HG03196 (cell line): ENCODE measurements at regions not wholly inside any gene's neighbourhood (a gene's known extent, or its start where the extent isn't known, plus 50 kb on each side); places are given as distances from the start of the nearest gene placed in this dataset.

Experiments used
- ATAC-seq: cut with Tn5 transposase; IDR thresholded peaks from one replicate; pipeline ENCODE4 v1.9.1; 2021; ENCODE audit not compliant: unreplicated experiment

DNA sequence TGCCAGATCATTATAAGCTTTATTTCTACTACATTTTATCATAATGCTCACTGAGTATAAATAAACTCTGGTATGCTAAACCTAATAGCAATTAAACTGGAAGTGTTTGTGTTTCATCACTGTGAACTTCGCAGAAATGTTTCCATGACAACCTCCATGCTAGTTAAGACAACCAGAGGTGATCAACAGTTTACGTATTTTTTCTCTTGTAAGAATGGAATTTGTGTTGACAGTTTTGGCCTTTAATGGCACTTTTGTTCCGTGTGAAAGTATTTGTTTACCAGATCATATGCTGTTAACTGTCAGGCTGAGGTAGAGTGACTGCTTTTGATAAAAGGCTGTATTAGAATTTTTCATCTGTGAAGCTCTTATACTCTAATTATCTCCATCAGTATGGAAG lies 212.1 kb upstream of the PPP1R3A start:
- no peak for ATAC-seq

DNA sequence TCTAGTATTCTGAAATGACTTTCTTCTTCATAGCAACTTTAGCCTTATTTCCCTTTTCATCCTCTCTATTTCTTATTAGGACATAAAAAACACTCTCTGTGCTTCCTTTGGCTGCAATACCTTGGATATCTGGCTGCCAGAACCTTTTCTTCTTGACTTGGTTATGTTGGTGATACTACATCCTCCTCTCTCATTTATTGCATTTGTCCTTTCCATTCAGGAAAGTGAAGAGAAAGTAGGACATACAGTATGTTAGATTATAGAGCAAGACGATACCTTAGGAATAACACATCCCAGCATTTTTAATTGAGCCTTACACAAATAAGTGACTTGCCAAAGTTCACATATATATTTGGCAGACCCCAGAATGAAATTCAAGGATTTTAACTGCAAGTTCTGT lies 210.1 kb upstream of the PPP1R3A start:
- no peak for ATAC-seq

DNA sequence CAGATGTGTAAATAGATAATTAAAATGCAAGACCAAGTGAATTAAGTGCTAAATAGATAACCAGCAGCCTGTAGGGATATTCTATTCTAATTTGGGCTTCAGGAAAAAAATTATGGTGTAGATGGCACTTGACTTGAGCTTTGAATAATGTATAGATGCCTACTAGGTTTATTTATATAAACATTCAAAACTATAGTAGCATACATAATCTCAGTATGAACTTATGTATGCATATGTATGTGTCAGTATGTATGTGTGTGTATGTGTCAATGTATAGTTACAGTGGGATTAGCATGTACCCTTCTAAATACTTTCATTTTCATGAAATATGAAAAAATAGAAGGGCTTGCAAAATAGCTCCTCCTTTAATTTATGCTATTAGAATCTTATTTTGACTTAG lies 207.3 kb upstream of the PPP1R3A start:
- no peak for ATAC-seq

DNA sequence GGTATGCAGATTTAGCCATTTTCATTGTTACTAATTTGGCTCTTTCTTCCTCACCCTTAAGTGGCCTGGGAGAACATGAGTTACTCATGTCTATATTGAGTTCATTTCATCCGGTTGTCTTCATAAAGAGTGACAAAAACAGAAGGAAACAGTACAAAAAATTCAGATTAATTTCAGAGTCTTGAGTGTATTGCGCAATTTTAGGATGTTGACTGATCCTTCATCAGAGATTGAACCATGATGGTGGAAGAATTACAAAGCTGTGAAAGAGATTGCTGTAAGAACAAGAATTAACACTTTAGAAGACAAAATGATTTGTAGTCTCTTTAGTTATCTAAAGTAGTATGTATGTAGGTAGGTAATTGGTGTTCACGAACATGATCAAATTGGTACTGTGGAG lies 194.0 kb upstream of the PPP1R3A start:
- no peak for ATAC-seq

DNA sequence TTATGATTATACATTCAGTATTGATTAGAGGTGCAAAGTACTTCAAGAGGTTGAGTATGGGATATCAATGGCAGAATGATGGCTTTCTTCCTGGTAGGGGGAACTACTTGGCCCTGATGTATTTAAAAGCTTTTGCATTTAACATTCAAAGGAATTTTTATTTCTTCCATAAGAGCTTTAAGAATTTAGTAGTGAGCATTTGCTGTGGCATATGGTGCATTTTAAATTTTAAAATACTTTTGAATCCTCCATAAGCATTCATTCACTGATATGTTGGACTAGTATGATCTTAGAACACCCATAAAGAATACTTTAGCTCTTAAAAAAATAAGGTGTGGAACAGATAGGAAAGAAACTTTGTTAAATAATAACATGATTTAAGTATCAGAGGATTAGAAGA lies 191.9 kb upstream of the PPP1R3A start:
- no peak for ATAC-seq

DNA sequence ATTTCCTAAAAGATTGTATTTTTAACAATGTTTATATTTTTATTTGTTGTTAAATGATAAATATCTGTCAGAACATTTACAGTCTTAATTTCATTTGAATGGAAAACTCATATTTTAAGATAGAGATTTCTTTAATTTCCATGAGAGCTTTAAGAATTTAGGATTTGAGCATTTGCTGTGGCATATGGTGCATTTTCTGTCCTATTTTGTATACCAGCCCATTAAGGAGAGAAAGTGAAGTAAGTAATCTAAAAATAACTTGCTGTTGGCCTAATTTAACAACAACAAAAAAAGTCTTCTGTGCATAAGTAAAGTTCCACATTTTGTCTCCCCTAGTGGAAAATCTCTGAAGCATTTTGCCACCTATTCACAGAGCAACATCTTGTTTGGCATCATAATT lies 190.9 kb upstream of the PPP1R3A start:
- ATAC-seq, result no peak

DNA sequence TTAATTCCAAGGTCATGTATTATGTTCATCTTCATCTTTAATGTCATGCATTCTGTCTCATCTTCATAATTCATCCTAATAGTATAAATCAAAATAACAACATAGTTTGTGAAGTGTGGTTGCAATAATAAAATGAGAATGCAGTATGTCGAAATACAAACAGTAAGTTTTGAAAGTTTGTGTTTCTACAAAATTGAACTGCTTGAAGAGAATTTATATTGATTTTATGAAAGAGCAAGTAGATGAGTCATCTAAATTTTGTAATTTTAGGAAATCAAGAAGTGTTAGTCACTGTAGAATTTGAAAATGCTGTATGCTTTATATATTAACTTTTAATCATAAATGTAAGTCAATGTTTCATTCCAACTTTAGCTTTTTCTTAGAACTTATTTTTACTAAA lies 190.5 kb upstream of the PPP1R3A start:
- no peak for ATAC-seq

DNA sequence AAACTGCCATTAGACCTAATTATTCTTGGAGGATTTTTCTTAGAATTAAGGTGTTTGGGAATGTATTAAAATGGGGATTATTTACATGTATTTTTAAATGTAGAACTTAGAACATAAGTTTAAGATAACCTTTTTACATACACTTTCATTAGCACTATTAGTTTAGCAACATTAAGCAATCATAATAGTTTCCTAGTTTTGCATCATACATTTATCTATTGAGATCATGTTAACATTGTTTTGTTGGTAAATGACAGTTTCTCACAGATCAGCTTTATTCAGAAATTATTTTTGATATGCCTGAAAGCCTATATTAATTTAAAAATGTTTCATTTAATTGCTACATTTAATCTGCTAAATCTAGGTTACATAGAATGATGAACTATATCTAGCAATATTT lies 189.7 kb upstream of the PPP1R3A start:
- ATAC-seq, result no peak

DNA sequence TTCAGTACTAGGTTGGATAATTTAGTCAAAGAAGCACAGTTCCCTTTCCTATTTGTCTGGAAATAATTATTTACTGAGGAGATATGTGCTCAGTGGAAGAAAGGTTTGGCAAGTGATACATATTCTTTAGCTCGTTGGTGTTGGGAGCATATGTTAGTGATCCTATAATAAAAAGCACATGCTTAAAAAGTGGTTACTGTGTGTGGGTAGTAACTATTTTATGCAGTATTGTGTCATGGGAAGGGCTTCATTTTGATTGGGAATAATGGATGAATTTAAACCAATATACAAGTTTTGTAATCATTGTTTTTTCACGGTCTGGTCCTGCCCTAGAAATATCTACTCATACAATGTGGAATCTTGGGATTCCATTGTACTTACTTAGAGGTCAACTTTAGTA lies 188.7 kb upstream of the PPP1R3A start:
- no peak for ATAC-seq

DNA sequence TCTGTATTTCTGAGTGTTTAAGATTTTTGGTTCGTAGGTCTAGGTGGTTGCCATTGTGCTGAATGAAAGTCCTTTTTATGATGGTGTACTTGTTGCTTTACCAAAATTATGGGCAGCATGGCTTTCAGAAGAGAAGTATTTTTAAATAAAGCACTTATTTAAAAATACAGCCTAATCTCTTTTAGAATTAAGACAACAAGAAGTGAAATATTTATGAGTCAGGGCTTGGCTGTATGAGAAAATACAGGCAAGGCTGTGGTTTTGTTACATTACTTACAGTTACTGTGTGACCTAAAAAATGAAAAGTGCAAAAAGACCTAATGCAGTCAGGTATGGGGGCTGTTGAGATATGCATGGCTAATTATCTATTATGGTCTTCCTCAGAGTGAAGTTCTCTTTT lies 185.2 kb upstream of the PPP1R3A start:
- ATAC-seq, result no peak

DNA sequence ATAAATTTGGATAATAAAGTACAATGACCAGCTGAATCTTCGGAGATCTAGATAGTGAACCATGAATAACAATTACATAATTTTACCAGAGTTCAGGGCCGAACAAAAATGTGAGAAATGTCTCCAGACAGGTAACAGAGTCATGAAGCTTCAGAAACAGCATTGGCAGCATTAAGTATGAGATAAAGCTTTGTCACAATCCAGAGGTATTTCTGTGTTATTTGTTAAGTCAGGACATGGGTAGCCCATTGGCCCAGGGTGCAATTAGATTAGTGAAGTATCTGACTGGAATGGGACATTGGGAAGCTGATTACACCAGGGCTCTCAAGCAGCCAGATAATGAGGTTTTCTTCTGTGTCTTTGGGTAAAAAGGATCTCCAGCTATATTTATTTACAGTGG lies 184.2 kb upstream of the PPP1R3A start:
- no peak for ATAC-seq

DNA sequence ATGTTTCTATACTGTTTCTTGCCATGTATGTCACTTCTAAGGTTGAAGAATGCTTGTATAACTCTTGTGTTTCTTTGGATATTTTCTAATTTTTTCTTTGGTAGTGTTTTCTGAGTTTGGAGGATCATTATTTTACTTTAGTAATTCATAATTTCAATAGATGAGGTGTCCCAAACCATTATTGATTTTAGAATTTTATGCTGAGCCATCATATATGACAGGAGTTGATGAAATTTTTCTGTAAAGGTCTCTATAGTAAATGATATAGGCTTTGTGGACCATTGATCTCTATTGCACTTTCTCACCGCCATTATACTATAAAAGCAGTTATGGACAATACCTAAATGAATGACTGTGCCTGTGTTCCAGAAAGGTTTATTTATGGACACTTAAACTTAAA lies 183.3 kb upstream of the PPP1R3A start:
- ATAC-seq, result no peak

DNA sequence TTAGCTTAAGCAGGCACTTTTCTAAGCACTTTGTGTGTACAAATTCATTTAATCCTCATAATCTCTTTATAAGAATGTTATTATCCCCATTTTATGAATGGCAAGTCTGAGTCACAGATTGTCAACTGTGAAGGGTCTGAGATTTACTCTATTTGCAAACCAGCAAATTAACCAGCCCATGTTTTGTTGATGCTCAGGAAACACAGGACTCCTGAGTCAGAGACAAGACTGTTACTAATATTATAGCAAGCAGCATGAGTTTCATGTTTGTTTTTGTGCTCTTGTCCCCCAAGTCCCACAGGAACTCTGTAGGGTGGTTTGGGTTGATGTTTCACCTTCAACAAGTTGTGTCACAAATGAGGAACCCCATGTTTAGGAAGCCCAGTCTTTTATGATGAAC lies 182.0 kb upstream of the PPP1R3A start:
- no peak for ATAC-seq

DNA sequence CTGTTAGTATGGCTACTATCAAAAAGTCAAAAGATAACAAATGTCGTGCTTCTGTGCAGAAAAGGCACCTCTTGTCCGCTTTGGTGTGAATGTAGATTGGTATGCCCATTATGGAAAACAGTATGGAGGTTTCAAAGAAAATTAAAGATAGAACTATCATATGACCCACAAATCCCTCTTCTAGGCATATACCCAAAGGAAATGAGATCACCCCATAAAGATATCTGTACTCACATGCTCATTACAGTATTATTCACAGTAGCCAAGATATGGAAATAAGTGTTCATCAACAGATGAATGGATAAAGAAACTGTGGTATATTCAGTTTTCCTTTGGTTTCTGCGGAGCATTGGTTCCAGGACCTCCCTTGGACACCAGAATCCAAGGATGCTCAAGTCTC lies 180.5 kb upstream of the PPP1R3A start:
- ATAC-seq, result no peak

DNA sequence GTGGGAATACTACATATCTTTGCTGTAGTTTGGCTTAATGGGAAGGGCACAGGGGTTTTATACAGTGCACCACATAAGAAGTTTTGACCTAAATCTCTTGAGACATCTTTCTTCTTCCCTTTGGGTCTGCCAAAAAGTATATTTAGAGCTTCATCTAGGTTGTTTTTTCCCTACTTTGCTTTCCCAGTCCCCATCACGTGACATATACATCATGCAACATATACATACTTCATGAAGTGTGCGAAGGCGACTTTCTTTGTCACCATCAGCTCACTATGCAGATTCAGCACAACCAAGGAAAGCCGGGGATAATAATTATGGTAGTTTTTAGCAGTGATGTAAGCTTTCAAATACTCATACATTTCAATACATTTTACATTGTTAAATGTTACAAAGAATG lies 177.1 kb upstream of the PPP1R3A start:
- no peak for ATAC-seq

DNA sequence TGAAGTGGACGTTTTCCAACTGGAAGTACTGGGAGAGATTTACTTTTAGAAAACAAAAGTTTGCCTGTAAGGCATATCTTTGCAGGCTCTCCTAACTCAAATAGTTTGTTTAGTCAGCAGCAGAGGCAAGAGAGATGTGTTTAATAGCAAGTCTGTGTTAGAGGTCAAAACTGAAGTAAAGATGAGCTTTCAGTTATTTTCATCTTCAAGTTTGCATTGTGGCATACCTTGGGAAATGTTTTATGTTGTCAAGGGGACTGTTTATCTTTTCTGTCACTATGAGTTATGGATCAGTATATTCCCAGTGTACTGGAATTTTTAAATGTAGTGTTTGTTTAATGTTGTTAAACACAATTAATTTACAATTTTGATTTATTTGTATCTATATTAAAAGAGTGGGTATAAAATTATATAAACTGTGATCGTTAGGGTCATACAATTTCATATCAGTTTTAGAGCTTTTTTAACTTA lies 169.7 kb upstream of the PPP1R3A start:
- ATAC-seq, result no peak

DNA sequence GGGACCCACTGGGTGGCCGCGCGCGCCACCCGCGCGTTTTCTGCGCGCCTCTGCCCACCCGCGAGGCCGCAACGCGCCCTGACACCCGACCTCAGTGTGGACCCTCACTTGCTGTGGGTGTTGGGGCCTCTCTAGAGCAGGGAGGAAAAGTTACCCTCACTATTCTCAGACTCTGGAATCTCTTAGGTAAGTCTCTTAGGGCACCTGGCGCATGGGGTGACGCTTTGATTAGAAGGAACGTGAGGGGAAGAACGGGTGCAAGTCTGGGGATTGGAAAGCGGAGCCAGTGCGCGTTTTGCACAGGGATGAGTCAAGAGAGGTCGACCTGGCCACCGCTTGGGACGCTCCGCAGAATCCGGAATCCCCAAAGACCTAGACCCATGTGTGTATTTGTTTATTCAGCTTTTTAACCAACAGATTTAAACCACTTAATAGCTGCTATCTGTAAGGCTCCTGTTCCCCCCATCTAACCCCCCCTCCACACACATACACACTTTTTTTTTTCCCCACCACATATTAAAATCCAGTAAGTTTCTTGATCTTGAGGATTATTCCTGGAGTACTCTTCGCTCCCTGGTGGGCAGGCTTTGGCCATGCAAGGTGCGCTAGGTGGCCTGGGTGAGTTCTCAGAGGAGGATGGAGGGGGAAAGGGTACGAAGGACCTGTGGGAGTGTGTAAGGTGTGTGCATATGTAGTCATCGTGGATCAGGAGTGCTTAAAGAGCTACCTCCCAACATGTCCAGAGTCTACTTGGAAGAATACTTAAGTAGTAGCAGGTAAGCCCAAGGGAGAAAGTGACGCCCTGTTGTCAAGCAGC lies 169.1 kb upstream of the PPP1R3A start:
- ATAC-seq, result no peak

DNA sequence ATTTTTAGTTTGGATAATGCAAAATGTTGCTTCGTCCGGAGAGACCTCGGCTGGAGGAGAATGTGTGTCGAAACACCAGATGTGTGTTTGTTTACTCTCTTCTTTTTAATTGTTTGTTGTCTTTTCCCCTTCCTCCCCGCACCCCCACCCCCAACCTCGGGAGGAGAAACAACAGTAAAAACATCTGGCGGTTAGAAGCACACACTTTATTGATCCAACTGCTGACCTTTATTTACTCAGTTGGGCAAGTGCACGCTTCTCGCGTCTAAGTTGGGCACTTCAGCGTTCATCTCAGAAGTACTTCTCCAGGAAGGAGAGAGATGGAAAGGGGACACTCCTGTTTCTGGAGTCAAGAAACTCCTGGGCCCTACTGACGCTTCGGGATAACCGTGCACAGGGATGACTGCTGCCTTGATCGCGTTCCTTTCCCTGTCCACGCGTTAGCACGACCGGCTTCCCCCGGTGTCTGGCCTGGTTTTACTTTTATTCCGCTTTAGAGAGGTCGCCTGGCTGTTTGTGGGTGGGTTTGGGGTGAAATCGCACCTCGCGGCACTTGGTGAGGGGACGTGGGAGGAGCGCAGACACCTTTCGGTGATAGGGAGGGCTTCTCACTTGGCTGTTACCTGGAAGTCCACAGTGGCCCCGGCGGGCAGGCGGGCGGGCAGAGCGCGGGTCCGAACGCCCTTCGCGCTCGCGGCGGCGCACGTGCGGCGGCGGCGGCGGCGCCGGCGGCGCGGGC lies 168.3 kb upstream of the PPP1R3A start:
- ATAC-seq, result no peak

DNA sequence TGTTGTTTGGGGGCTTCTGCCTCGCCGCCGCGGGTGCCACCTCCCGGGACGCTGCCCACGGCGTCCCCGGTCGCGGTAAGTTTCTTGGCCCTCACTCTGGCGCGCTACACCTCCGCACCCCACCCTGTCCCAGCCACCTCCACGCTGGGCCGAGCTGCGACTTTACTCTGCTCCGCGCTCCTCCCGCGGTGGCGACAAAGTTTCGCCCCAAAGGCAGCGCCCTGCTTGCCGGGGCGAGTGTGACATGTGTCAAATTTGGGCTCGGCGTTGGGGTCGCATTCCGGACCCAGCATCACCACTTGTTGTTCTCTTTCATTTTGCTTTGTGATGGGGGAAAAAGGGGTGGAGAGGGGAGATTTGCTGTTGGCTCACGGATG lies 167.7 kb upstream of the PPP1R3A start:
- no peak for ATAC-seq

DNA sequence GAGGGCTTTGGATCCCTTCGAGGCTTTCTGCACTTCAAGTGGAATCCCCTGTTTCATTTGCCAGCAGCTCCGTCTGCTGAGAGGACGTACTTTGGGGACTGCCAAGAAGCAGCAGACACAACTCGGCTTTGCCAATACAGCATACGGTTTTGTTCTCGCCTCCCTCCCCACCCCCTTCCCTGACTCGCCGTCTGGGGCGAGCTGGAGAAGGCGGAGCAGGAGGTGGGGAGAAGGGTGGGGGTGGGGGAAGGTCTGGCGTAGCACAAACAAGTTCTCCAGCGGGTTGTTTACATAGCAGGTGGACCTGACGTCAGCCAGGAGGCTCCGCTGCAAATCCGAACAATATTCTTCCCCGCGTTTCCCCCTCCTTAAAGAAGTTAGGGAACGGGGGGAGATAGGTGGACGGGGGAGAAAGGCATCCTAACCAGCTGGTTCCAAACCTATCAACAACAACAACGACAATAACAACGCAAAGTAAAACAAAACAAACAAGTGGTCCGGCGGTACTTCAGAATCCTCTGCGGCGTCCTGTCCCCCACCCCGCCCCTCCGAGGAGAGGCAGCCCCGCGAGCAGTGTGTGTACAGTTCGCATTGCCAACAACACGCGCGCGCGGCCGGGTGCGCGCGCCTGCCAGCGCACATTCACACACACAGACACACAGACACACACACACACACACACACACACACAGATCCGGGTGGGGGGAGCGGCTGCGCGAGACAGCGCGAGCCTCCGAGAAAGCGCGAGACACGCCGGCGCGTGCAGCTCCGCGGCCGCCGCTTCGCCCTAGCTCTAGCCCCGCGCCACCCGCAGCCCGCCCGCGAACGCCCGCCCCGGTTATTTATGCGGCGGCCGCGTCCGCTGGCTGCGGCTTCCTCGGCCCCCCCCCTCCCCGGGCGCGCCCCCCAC lies 167.0 kb upstream of the PPP1R3A start:
- no peak for ATAC-seq

DNA sequence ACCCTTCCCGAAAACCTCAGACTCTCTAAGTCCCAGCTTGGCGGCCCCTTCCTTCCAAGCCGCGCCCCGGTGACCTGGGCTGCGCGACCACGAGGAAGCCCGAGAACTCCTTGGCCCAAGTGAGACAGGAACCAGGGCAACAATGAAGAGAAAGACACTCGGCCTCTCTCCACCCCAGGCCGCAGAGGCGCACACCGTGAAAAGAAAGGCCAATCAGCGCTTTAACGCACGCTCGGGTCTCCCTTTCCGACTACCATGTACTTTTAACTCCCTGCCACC lies 166.4 kb upstream of the PPP1R3A start:
- ATAC-seq, result no peak
